ENCODE measurements at regions not wholly inside any gene's neighbourhood (a gene's known extent, or its start where the extent isn't known, plus 50 kb on each side); places are given as distances from the start of the nearest gene placed in this dataset.
"Not testable (repeated sequence)": the region's sequence is repeated elsewhere in the genome, so short reads cannot be mapped to it uniquely, and the experiment has no call there.

DNA sequence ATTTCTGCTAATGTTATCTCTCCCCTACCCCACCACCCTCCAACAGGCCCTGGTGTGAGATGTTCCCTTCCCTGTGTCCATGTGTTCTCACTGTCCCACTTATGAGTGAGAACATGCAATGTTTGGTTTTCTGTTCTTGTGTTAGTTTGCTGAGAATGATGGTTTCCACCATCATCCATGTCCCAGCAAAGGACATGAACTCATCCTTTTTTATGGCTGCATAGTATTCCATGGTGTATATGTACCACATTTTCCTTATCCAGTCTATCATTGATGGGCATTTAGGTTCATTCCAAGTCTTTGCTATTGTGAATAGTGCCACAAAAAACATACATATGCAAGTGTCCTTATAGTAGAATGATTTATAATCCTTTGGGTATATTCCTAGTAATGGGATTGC, 104.5 kb downstream of the ZNF33B start:
- not testable (repeated sequence) for DNase-seq (ENCODE audit: extremely low read depth, low read depth)

DNA sequence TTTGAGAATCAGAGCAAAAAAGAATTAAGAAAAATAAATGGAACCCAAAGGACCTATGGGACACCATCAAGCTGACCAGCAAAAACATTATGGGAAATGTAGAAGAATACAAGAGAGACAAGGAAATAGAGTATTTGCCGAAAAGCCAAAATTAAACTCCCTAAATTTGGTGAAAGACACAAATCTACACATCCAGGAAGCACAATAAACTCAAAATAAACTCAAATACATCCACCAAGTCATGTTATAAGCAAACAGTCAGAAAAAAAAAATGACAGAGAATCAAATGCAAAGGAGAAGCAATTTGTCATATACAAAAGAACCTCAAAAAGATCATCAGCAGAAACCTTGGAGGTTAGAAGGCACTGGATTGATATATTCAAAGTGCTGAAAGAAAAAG, 105.4 kb downstream of the ZNF33B start:
- no peak for DNase-seq (ENCODE audit: extremely low read depth, low read depth)

GRCh38 chr10:42523098-42523497, 115.3 kb downstream of the ZNF33B start:
- DNase-seq (ENCODE audit: extremely low read depth, low read depth), result no peak

DNA sequence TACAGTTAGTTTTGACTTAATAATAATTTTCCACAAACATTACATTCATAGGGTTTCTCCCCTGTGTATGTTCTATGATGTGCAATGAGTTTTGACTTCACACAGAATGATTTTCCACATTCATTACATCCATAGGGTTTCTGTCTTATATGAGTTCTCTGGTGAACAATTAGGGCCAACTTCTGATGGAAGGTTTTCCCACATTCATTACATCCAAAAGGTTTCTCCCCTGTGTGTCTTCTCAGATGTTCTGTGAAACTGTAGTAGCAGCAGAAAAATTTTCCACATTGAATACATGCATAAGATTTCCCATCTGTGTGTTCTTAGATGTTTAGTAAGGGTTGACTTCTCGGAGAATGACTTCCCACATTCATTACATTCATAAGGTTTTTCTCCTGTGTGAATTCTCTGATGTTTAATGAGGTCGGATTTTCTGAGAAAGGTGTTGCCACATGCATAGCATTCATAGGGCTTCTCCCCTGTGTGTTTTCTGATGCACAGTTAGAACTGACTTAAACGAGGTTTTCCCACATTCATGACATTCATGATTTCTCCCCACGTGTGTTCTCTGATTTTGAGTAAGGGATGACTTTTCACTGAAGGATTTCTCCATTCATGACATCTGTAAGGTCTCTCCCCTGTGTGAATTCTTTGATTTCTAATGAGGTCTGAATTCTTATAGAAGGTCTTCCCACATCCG, 118.5 kb downstream of the ZNF33B start:
- DNase-seq (ENCODE audit: extremely low read depth, low read depth), result no peak

- no peak for DNase-seq (ENCODE audit: extremely low read depth, low read depth)
Observed at GRCh38 chr10:42519079-42519478, 119.3 kb downstream of the ZNF33B start.

DNA sequence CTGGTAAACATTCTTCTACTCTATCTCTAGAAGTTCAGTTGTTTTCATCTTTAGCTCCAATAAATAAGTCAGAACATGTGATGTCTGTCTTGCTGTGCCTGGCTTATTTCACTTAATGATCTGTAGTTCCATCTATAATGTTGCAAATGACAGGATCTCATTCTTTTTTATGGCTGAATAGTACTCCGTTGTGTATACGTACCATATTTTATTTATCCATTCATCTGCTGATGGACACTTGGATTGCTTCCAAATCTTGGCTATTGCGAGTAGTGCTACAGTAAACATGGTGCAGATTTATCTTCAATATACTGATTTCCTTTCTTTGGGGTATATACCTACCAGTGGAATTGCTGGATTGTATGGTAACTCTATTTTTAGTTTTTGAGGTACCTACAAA, 124.4 kb downstream of the ZNF33B start:
- DNase-seq (ENCODE audit: extremely low read depth, low read depth), result no peak

DNA sequence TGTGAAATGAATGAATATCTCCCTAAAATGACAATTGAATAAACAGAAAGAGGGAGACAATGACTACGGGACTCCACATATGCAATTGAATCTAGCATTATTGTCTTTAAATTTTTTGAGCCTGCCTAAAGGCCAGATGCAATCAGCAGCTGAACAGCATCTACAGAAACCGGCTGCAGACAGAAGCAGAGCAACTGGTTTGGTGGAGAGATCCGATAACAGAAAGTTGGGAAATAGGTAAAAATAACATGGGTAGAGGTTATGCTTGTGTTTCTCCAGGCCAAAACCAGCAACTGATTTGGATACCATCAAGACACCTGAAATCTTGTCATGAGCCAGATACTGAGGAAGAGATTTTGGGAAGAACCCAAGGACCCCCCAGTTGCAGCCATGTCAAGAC, 146.6 kb downstream of the ZNF33B start:
- DNase-seq (ENCODE audit: extremely low read depth, low read depth), result no peak

DNA sequence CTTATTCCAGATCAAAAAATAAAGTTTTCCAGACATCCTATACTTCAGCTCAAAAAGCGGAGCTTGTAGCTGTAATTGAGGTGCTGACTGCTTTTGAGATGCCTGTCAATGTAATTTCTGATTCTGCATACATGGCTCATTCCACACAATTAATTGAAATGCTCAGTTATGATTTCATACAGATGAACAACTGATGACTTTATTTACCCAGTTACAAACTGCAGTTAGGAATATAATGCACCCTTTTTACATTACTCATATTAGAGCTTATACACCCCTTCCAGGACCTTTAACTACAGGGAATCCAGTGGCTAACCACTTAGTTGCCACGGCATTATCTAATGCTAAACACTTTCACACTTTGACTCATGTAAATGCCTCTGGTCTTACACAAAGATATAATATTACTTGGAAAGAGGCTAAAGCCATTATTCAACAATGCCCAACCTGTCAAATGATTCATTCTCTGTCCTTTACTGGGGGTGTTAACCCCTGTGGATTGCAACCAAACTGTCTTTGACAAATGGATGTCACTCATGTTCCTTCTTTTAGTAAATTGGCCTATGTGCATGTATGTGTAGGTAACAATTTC, 147.3 kb downstream of the ZNF33B start:
- DNase-seq (ENCODE audit: extremely low read depth, low read depth), result no peak

DNA sequence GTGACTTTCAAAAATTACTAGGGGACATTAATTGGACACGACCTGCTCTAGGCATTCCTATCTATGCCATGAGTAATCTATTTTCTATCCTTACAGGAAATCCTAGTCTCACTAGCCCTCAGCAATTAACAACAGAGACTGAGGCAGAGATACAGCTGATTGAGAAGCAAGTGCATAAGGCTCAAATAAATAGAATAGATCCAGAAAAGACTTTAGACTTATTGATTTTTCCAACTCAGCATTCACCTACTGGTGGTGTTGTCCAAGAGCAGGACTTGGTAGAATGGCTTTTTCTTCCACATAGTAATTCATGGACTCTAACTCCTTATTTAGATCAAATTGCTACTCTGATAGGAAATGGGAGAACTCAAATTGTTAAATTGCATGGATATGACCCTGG, 148.0 kb downstream of the ZNF33B start:
- DNase-seq (ENCODE audit: extremely low read depth, low read depth), result no peak

GRCh38 chr10:42488416-42488815, 150.0 kb downstream of the ZNF33B start:
- DNase-seq (ENCODE audit: extremely low read depth, low read depth), result no peak

DNA sequence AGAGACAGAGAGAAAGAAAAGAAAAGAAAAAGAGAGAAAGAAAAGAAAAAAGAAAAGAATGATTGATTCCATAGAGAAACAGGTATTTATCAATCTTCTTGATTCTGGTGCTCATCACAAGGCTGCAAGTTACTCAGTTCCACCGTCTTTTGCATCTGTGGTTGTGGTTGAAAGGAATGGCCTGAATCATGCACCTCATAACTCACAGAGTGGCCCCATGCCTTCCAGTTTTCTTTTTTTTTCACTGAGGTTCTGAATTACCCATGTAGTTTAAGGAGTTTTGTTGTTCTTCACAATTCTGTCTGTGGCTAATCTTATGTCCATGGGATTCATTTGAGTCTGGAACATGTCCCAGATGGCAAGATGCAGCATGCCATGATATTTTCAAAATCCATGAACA, 156.0 kb downstream of the ZNF33B start:
- DNase-seq (ENCODE audit: extremely low read depth, low read depth), result no peak

DNA sequence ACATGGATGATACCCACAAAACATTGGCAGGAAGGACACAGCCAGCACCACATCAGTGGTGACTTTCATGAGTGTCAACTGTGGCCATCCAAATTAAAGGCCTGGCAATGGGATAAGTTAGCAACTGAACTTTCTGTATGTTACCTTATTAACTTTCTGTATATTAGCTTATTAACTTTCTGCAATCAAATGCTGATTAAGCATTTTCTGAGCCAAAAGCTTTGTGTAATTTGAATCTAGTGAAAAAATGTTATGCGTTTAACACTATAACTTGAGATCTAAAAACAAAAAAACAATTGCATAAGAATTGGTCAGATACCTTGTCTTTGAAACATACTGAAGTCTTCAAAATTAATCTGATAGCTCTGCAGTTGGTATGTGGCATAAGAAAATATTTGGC, 159.3 kb downstream of the ZNF33B start:
- no peak for DNase-seq (ENCODE audit: extremely low read depth, low read depth)

DNA sequence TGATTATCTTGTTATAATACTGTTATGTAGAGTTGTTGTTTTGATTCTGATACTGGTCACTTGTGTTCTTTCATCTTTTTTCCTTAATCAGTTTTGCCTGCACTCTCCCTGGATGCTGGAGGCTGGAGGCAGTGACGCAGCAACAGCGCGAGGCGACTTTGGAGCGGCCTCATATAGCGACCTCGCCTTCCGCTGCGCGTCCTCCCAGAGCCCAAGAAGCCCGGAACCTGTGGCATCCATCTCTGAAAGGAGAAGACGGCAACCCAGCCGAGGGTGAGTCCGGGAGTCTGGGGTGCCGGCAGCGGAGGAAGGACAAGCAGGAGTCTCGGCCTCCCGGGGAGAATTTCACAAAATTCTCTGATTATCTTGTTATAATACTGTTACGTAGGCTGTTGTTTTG, 161.2 kb downstream of the ZNF33B start:
- no peak for DNase-seq (ENCODE audit: extremely low read depth, low read depth)

GRCh38 chr10:42476101-42476500, 162.3 kb downstream of the ZNF33B start:
- DNase-seq (ENCODE audit: extremely low read depth, low read depth), result no peak

DNA sequence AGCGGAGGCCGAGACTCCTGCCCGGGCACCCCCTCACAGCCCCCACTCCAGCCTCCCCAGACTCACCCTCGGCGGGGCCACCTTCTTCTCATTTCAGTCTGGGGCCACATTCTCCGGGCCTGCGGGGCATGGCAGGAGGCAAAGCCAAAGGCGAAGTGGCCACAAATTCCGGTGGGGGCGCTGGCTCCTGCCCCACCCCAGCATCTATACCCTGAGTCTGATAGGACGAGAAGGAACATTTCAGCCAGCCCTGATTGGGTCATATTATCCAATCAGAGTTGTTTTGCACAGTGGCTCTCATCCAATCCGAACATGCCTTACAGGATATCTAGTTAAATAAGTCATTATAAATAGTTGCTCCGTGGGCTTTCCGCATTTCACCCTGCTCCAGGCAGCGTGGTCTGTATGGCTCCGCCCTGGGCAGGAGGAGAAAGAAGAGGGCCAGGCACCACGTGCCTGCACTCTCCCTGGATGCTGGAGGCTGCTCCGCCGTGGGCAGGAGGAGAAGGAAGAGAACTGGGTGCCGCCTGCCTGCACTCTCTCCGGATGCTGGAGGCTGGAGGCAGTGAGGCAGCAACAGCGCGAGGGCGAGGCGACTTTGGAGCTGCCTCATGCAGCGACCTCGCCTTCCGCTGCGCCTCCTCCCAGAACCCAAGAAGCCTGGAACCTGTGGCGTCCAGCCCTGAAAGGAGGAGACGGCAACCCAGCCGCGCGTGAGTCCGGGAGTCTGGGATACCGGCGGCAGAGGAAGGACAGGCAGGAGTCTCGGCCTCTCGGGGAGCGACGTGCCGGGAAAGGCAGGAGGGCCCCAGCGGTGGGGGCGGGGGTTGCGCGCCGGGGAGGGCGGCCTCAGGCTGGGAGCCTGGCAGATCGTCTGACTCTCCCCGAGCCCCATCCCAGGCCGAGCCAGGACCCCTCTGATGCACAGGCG, 162.9 kb downstream of the ZNF33B start:
- no peak for DNase-seq (ENCODE audit: extremely low read depth, low read depth)

DNA sequence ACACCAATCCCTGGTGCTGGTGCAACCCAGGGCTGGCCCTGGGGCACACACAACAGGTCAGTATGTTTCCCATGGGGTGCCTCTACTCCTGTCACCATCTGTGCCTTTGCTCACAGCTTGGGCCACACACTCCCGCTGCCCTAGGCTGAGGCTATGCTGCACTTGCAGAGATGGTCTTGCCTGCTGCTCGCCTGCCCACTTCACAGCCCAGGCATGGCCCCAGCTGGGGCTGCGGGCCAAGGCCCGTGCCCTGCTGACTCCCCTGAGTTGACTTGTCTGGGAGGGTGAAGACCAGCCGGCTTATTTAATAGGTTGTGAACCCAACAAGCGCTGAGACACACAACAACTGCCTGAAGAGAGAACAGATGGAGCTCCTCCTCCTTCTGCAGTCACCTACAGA, 184.1 kb downstream of the ZNF33B start:
- DNase-seq (ENCODE audit: extremely low read depth, low read depth), result no peak

- DNase-seq (ENCODE audit: extremely low read depth, low read depth), result no peak
Observed at GRCh38 chr10:42431095-42431494, 207.3 kb downstream of the ZNF33B start.

- no peak for DNase-seq (ENCODE audit: extremely low read depth, low read depth)
Observed at GRCh38 chr10:42428534-42428933, 209.8 kb downstream of the ZNF33B start.

GRCh38 chr10:42422911-42423310, 215.5 kb downstream of the ZNF33B start:
- no peak for DNase-seq (ENCODE audit: extremely low read depth, low read depth)

DNA sequence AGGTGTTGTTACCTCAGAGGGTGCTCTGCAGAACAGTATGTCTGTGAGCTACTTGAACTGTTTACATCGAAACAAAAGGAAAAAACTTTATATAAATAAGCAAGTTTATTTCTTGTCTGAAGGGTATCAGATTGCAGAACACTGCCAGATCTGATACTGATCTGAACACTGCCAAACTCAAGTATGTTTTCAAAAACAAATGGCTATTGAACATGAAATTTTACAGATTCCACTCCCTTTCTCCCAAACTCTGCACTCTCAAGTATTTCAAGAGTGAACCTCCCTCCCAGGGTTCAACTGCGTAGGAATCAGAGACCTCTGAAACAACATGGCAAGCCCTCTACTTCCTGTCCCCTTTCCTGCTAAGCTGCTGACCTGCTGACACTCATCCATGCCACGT, 216.6 kb downstream of the ZNF33B start:
- no peak for DNase-seq (ENCODE audit: extremely low read depth, low read depth)

GRCh38 chr10:42419789-42420188, 218.6 kb downstream of the ZNF33B start:
- no peak for DNase-seq (ENCODE audit: extremely low read depth, low read depth)

Measured in NCI-H460 (cell line).